VCaP (cell line): ENCODE measurements at regions not wholly inside any gene's neighbourhood (a gene's known extent, or its start where the extent isn't known, plus 50 kb on each side); places are given as distances from the start of the nearest gene placed in this dataset.

Experiments used
- H3K27ac ChIP-seq: fragments of 450-650 bp; 2 replicates; pipeline ENCODE4 v1.5.1; 2017
- TF ChIP-seq, protein P1 (sequence below): fragments of 450-650 bp; conservative IDR thresholded peaks from 2 replicates; pipeline ENCODE4 v1.5.1; 2017; ENCODE audit warnings: mild to moderate bottlenecking, moderate library complexity

DNA sequence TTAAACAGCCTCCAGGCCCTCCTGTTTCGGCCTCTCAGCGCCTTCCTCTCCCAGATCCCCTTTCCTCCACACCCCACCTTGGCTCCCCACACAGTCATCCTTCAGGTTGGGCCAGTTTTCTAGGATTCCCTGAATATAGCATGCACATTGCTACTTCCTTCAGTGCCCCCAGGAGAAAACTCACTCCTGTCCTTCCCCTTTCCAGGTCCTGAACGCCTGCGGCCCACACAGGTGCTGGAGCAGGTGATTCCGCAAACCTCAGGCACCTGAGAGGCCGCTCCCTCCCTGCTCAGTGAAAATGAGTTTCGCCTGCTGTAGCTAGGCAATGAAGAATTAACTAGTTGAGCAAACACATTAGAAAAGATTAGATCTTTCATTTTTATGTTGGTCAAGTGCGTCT lies 185.0 kb downstream of the MED10 start:
- TF ChIP-seq, protein P1, sequence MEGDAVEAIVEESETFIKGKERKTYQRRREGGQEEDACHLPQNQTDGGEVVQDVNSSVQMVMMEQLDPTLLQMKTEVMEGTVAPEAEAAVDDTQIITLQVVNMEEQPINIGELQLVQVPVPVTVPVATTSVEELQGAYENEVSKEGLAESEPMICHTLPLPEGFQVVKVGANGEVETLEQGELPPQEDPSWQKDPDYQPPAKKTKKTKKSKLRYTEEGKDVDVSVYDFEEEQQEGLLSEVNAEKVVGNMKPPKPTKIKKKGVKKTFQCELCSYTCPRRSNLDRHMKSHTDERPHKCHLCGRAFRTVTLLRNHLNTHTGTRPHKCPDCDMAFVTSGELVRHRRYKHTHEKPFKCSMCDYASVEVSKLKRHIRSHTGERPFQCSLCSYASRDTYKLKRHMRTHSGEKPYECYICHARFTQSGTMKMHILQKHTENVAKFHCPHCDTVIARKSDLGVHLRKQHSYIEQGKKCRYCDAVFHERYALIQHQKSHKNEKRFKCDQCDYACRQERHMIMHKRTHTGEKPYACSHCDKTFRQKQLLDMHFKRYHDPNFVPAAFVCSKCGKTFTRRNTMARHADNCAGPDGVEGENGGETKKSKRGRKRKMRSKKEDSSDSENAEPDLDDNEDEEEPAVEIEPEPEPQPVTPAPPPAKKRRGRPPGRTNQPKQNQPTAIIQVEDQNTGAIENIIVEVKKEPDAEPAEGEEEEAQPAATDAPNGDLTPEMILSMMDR: no peak
- peak overlapping the region; percentile 80 for H3K27ac ChIP-seq

DNA sequence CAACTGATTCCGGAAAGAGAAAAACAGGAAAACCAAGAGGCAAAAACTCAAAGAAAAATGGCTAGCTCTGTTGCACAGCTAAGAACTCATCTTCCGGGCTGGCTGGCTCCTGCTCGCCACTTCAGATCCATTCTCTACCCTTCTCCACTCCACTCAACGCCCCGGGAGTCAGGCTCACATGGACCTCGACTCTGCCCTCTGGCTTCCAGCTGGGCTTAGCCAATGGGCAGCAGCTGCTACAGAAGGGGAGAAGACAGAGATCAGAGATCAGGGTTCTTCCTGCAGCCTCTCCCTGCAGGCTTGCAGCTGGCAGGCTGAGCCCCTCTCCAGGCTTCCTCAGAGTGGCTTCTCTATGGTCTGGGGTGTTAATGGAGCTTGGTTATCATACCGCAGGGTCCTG lies 187.5 kb downstream of the MED10 start:
- no peak overlapping the region for H3K27ac ChIP-seq

DNA sequence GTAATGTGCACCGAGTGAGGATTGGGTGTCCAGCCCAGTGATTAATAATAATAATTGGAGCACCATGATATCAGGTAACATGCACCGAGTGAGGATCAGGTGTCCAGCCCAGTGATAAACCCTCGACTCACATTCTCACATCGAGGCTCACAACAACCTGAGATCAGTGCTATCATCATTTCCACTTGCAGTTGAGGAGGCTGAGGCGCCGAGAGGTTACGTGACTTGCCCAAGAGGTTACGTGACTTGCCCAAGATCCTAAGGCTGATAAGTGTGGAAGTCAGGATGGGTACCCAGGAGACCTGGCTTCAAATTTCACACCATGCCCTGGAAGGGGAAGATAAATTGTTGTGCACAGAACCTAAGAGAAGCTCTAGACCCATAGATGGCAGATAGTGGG lies 189.4 kb downstream of the MED10 start:
- TF ChIP-seq, protein P1: no peak
- no peak overlapping the region for H3K27ac ChIP-seq

More for the DNA sequence above, 187.5 kb downstream of the MED10 start:
- TF ChIP-seq, protein P1: no peak

DNA sequence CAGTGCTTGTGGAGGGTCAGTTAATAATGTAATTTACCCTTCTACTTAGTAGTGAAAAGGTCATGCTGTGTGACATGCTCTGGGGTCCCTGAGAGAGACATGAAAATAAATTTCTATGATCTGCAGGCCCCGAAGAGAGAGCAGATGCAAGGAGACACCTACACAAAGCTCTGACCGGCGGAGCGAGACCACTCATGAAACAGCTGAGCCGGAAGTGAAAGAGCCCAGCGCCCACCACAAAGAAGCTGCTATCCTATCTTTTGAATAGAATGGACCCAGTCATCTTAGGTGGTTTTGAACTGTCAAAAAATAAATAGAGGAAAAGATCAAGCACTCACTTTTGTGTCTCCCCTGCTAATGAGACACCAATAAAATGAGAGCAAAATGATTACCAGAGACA lies 190.0 kb downstream of the MED10 start:
- H3K27ac ChIP-seq: no peak overlapping the region
- TF ChIP-seq, protein P1: no peak

DNA sequence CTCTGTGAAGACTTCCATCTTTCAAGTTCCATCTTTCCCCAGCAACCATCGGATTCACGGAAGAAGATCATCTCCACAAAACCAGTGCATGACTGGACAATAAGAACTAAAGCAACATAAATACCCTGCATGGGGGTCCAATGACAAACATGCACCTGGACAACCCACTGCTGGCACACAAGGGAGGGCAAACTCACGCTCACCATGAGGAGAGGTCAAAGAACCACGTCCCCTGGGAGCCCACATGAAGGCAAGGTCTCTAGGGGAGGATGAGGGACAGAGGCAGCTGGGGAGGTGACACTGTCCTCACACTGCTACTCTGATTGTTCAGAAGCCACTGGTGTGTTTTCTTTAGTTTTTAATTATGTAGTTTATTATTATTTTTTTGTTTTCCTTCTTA lies 190.8 kb downstream of the MED10 start:
- TF ChIP-seq, protein P1: no peak
- H3K27ac ChIP-seq: no peak overlapping the region

DNA sequence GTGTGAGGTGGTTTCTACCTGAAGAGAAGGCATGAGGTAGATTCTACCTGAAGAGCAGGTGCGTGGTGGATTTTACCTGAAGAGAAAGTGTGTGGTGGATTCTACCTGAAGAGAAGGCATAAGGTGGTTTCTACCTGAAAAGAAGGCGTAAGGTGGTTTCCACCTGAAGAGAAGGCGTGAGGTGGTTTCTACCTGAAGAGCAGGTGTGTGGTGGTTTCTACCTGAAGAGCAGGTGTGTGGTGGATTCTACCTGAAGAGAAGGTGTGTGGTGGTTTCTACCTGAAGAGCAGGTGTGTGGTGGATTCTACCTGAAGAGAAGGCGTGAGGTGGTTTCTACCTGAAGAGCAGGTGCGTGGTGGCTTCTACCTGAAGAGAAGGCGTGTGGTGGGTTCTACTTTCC lies 192.8 kb downstream of the MED10 start:
- TF ChIP-seq, protein P1: no peak
- no peak overlapping the region for H3K27ac ChIP-seq

DNA sequence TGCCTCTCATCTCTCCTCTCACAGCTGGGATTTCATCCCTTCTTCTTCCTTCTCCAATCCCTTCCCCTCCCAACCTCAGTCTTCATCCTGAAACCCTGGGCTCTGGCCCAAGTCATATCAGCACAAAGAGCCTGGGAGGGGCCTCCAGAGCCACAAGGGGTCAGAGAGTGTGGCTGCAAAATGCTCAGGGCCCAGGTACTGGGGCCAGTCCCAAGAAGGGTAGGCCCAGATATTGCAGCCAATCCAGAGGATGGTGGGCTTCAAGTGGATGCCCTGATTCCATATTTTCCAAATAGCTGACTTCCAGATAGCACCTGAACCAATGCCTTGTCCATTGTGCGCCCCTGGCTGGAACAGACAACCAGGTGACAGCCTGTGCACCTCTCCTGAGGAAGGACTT lies 193.9 kb downstream of the MED10 start:
- TF ChIP-seq, protein P1: no peak
- H3K27ac ChIP-seq: no peak overlapping the region
